Ishikawa (cell line): ENCODE measurements at regions not wholly inside any gene's neighbourhood (a gene's known extent, or its start where the extent isn't known, plus 50 kb on each side); places are given as distances from the start of the nearest gene placed in this dataset.

ENCODE experiments used
- EGR1 ChIP-seq: IDR thresholded peaks from 2 replicates; pipeline ENCODE4 v1.6.1; 2012
- EP300 ChIP-seq: IDR thresholded peaks from 2 replicates; pipeline ENCODE4 v1.6.1; 2012; ENCODE audit warnings: borderline replicate concordance
- NFIC ChIP-seq: IDR thresholded peaks from 2 replicates; pipeline ENCODE4 v1.6.1; 2012
- TCF12 ChIP-seq: IDR thresholded peaks from 2 replicates; pipeline ENCODE4 v1.6.1; 2012; ENCODE audit warnings: low read depth
- TF ChIP-seq, protein P1 (sequence below): IDR thresholded peaks from 2 replicates; pipeline ENCODE4 v1.6.1; 2012

DNA sequence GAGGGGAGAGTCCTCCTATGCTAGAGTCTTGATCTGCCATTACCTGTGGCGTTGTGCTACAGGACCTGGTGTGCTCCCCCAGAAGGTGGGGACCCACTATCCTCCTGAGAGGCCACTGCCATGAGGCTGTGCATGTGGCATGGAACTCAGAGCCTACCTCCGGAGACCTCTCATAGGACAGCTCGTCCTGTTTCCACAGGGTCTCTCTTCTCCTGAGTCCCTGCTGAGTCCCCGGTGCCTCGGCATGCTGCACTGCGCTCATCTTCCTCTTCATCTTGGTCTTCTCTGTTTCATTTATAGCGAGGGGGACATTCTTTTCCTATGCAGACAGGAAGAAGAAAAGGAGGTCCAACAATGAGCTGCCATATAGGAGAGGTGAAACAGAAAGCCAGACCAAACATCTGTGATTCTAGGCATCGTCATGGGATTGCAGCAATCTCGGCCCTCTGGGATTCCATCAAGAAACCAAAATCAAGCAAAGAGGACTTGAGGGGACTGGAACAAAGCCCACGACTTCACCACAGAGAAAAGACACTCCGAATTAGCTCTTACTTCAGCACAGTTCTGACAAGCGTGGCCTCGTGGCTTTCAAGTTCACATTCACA is 83.7 kb downstream of the KCNF1 start:
- TF ChIP-seq EP300 (no peak), EGR1 (no peak), NFIC (no peak), TCF12 (no peak)
- TF ChIP-seq, protein P1, sequence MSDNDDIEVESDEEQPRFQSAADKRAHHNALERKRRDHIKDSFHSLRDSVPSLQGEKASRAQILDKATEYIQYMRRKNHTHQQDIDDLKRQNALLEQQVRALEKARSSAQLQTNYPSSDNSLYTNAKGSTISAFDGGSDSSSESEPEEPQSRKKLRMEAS, result no peak
